ENCODE measurements at regions not wholly inside any gene's neighbourhood (a gene's known extent, or its start where the extent isn't known, plus 50 kb on each side); places are given as distances from the start of the nearest gene placed in this dataset.
A peak's percentile ranks its signal among the peaks of the same experiment; 100 is the strongest.

DNA sequence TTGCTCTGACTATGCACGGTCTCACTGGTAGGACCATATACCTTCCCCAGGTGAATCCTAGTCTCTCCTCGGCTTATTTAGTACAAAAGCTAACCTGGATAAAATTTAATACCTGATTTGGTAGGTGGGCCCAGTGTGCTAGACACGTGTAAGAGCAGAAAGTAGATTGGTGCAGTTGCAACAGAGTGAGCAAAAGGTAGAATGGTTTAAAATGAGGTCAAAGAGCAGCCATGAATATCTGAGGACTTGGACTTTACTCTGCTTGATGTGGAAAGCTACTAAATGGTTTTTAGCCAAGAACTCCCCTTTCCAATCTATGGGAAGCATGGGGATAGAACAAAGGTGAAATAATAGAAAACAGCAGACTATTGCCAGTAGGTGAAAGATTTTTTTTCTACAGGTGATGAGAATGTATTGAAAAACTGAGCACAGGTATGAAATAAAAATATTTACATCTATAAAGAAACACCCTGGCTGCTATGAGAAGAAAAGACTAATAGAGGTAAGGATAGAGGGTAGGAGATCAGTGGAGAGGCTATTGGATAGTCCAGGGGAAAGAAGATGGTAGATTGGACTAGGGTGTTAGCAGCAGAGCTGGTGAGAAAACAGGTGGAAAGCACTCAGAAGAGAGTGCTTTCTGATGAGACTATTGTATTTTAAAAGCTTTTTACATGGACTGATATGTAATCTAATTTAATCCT is 61.3 kb upstream of the BCL9 start:
- H3K27ac ChIP-seq = no peak overlapping the region
- H3K27me3 ChIP-seq (ENCODE audit: insufficient read depth, low read depth, severe bottlenecking) = peaks cover 82% of the 10 kb centered on the region
- no peaks in the 10 kb centered on the region for H3K36me3 ChIP-seq
- H3K9me3 ChIP-seq (ENCODE audit: severe bottlenecking) = peaks cover 15% of the 10 kb centered on the region
- TF ChIP-seq, protein P1, sequence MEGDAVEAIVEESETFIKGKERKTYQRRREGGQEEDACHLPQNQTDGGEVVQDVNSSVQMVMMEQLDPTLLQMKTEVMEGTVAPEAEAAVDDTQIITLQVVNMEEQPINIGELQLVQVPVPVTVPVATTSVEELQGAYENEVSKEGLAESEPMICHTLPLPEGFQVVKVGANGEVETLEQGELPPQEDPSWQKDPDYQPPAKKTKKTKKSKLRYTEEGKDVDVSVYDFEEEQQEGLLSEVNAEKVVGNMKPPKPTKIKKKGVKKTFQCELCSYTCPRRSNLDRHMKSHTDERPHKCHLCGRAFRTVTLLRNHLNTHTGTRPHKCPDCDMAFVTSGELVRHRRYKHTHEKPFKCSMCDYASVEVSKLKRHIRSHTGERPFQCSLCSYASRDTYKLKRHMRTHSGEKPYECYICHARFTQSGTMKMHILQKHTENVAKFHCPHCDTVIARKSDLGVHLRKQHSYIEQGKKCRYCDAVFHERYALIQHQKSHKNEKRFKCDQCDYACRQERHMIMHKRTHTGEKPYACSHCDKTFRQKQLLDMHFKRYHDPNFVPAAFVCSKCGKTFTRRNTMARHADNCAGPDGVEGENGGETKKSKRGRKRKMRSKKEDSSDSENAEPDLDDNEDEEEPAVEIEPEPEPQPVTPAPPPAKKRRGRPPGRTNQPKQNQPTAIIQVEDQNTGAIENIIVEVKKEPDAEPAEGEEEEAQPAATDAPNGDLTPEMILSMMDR (IDR thresholded peaks at IDR 0.05; ENCODE audit: low read depth, low read length) = no peak
- no peak overlapping the region for H3K4me3 ChIP-seq (ENCODE audit: low read depth, low read length)
- no peak for DNase-seq

DNA sequence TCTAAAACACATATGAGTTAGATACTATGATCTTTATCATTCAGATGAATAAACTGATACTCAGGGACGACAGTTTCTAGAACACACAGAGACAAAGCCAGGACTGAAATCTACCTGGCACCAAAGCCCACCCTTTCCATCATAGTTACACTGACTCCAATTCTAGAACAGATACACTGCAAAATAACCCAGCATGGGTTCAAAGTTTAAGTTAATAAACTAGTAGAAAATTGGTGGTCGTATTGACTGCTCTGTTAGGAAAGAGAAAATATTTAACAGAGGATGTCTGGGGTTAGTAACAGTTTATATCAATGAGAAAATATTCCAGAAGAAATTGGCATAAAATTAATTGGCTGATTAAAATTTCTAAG is 60.8 kb upstream of the BCL9 start:
- H3K27ac ChIP-seq = no peak overlapping the region
- no peak overlapping the region for H3K4me3 ChIP-seq (ENCODE audit: low read depth, low read length)
- H3K36me3 ChIP-seq = no peaks in the 10 kb centered on the region
- H3K9me3 ChIP-seq (ENCODE audit: severe bottlenecking) = peaks cover 15% of the 10 kb centered on the region
- no peak for DNase-seq
- peaks cover 77% of the 10 kb centered on the region for H3K27me3 ChIP-seq (ENCODE audit: insufficient read depth, low read depth, severe bottlenecking)
- TF ChIP-seq, protein P1 (IDR thresholded peaks at IDR 0.05; ENCODE audit: low read depth, low read length) = no peak

DNA sequence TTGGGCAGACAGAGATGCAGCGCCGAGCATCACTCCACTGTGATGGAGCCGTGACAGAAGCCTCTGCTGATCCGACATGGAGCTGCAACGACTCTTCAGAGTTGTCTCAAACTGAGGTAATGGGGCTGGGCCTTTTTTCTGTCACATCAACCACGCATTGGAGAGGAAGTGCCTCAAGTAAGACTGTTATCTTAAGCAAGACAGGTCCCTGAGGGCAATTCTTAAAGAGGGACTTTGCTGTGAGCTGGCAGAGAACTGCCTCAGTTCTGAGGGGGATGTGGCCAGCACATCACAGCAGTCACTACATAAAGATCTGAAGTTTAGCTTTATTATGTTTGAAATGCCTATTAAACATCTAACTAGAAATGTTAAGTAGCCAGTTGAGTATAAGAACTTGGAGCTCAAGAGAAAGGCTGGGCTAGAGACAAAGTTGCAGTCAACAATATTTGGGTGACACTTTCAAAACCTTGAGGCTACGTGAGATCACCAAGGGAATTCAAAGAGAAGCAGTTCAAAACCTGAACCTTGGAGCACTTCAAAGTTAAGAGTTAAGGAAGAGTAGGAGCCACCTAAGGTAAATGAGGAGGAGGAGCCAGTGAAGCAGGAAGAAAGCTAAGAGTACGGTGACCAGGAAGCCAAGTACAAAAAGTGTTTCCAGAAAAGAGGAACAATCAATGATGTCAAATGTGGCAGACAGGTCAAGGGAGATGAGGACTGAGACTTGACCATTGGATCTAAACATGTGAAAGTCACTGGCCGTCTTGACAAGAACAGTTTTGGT is 54.2 kb upstream of the BCL9 start:
- Histone ChIP-seq H3K27ac (no peak overlapping the region), H3K27me3 (ENCODE audit: insufficient read depth, low read depth, severe bottlenecking) (peaks cover 53% of the 10 kb centered on the region), H3K4me3 (ENCODE audit: low read depth, low read length) (no peak overlapping the region), H3K9me3 (ENCODE audit: severe bottlenecking) (no peaks in the 10 kb centered on the region), H3K36me3 (no peaks in the 10 kb centered on the region)
- DNase-seq = no peak
- TF ChIP-seq, protein P1 (IDR thresholded peaks at IDR 0.05; ENCODE audit: low read depth, low read length) = no peak

DNA sequence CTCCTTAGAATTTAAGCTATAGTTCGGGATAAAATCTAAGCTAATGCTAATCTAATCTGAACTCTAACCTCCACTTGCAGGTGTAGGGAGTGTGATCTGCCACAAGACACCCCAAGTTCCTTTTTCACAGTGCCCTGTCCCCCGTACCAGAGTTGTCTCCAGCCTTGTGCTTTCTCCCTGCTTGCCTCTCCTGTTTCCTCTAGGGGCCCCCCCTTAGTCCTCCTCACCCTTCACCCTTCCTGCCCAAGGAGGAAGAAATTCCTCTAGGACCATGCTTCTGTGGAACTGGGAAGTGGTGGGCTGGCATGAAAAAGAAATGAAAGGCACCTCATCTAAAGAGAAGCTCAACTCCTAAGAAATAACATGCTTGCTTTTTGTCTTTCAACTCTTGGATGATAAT is 50.2 kb upstream of the BCL9 start:
- no peaks in the 10 kb centered on the region for H3K36me3 ChIP-seq
- H3K27ac ChIP-seq = no peak overlapping the region
- no peak overlapping the region for H3K4me3 ChIP-seq (ENCODE audit: low read depth, low read length)
- H3K27me3 ChIP-seq (ENCODE audit: insufficient read depth, low read depth, severe bottlenecking) = peaks cover 29% of the 10 kb centered on the region
- TF ChIP-seq, protein P1 (IDR thresholded peaks at IDR 0.05; ENCODE audit: low read depth, low read length) = peak; percentile 53
- H3K9me3 ChIP-seq (ENCODE audit: severe bottlenecking) = no peaks in the 10 kb centered on the region
- no peak for DNase-seq

All from WERI-Rb-1 (cell line).